ENCODE measurements at regions not wholly inside any gene's neighbourhood (a gene's known extent, or its start where the extent isn't known, plus 50 kb on each side); places are given as distances from the start of the nearest gene placed in this dataset.

GRCh38 chr11:128098781-128099180, 488.6 kb downstream of the ETS1 start:
- no peak for DNase-seq (ENCODE audit: low spot score in 2 of 2)
- TF ChIP-seq EP300 (IDR thresholded peaks at IDR 0.05), result no peak
- no peak for TF ChIP-seq POLR2A (IDR thresholded peaks at IDR 0.05)
- no peak for TF ChIP-seq CTCF (IDR thresholded peaks at IDR 0.05)
- Histone ChIP-seq H3K4me3 (no peak overlapping the region), H3K27ac (no peak overlapping the region), H3K4me1 (no peaks in the 10 kb centered on the region), H3K36me3 (no peaks in the 10 kb centered on the region), H3K9me3 (no peaks in the 10 kb centered on the region), H3K27me3 (no peaks in the 10 kb centered on the region)
- 71% methylated on average over 1 of the region's 1 CpG for WGBS

GRCh38 chr11:128095466-128095981, 491.8 kb downstream of the ETS1 start:
- Histone ChIP-seq H3K27ac (no peak overlapping the region), H3K9me3 (no peaks in the 10 kb centered on the region), H3K27me3 (no peaks in the 10 kb centered on the region), H3K4me3 (no peak overlapping the region), H3K36me3 (no peaks in the 10 kb centered on the region), H3K4me1 (no peaks in the 10 kb centered on the region)
- 36% methylated on average over 2 of the region's 2 CpGs for WGBS
- no peak for DNase-seq (ENCODE audit: low spot score in 2 of 2)
- no peak for TF ChIP-seq EP300 (IDR thresholded peaks at IDR 0.05)
- no peak for TF ChIP-seq POLR2A (IDR thresholded peaks at IDR 0.05)
- no peak for TF ChIP-seq POLR2AphosphoS5 (IDR thresholded peaks at IDR 0.05)
- TF ChIP-seq CTCF (IDR thresholded peaks at IDR 0.05), result no peak

- H3K4me3 ChIP-seq, result no peak overlapping the region
- DNase-seq (ENCODE audit: low spot score in 2 of 2), result no peak
- no peak for TF ChIP-seq POLR2AphosphoS5 (IDR thresholded peaks at IDR 0.05)
- TF ChIP-seq CTCF (IDR thresholded peaks at IDR 0.05), result no peak
- TF ChIP-seq POLR2A (IDR thresholded peaks at IDR 0.05), result no peak
- no peak for TF ChIP-seq EP300 (IDR thresholded peaks at IDR 0.05)
- 89% methylated on average over 2 of the region's 2 CpGs for WGBS
- no peaks in the 10 kb centered on the region for H3K9me3 ChIP-seq
- H3K36me3 ChIP-seq, result no peaks in the 10 kb centered on the region
- H3K27me3 ChIP-seq, result no peaks in the 10 kb centered on the region
- H3K27ac ChIP-seq, result no peak overlapping the region
- no peaks in the 10 kb centered on the region for H3K4me1 ChIP-seq
These were observed 493.7 kb downstream of the ETS1 start for GRCh38 chr11:128093689-128094088.

- no peaks in the 10 kb centered on the region for H3K27me3 ChIP-seq
- no peaks in the 10 kb centered on the region for H3K4me1 ChIP-seq
- 82% methylated on average over 1 of the region's 1 CpG for WGBS
- no peaks in the 10 kb centered on the region for H3K9me3 ChIP-seq
- no peak for DNase-seq (ENCODE audit: low spot score in 2 of 2)
- H3K4me3 ChIP-seq, result no peak overlapping the region
- no peak for TF ChIP-seq CTCF (IDR thresholded peaks at IDR 0.05)
- TF ChIP-seq EP300 (IDR thresholded peaks at IDR 0.05), result no peak
- no peak for TF ChIP-seq POLR2A (IDR thresholded peaks at IDR 0.05)
- no peak for TF ChIP-seq POLR2AphosphoS5 (IDR thresholded peaks at IDR 0.05)
- H3K27ac ChIP-seq, result no peak overlapping the region
- H3K36me3 ChIP-seq, result no peaks in the 10 kb centered on the region
These were observed 497.4 kb downstream of the ETS1 start for GRCh38 chr11:128089962-128090361.

GRCh38 chr11:128086794-128087193, 500.6 kb downstream of the ETS1 start:
- Histone ChIP-seq H3K4me1 (no peaks in the 10 kb centered on the region), H3K27ac (no peak overlapping the region), H3K9me3 (no peaks in the 10 kb centered on the region), H3K27me3 (no peaks in the 10 kb centered on the region), H3K36me3 (no peaks in the 10 kb centered on the region), H3K4me3 (no peak overlapping the region)
- DNase-seq (ENCODE audit: low spot score in 2 of 2), result no peak
- 92% methylated on average over 2 of the region's 2 CpGs for WGBS
- TF ChIP-seq POLR2A (IDR thresholded peaks at IDR 0.05) (no peak), EP300 (IDR thresholded peaks at IDR 0.05) (no peak), CTCF (IDR thresholded peaks at IDR 0.05) (no peak), POLR2AphosphoS5 (IDR thresholded peaks at IDR 0.05) (no peak)

Data from suprapubic skin (tissue), 4 donors.